Stimulated activated CD8-positive, alpha-beta memory T cell treated with anti-CD3 and anti-CD28 coated beads, Interleukin-4, amount 100 ng/mL, for 48 hours (primary cell): ENCODE measurements at regions not wholly inside any gene's neighbourhood (a gene's known extent, or its start where the extent isn't known, plus 50 kb on each side); places are given as distances from the start of the nearest gene placed in this dataset.

Source experiments
- DNase-seq: peaks from one replicate; pipeline ENCODE4 v3.0.0-alpha.2; 2020

DNA sequence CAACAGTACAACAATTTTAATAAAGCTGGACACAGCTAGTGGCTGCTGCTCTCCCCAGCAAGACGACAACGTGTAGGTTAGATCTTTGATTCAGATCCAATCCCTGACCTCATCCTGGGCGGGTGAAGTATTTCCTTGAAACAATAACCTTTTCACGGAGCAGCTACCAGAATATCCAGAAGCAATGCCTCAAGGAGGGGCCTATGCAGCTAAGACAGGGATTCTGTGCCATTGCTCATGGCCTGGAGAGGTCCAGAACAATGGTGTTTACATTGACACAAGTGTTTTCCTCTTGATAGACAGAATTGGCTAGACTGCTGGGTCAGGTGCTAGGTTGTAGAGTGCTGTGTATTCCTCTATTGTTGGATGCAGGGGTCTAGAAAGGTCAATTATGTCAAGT is 520.1 kb downstream of the BCL11A start:
- no peak for DNase-seq

DNA sequence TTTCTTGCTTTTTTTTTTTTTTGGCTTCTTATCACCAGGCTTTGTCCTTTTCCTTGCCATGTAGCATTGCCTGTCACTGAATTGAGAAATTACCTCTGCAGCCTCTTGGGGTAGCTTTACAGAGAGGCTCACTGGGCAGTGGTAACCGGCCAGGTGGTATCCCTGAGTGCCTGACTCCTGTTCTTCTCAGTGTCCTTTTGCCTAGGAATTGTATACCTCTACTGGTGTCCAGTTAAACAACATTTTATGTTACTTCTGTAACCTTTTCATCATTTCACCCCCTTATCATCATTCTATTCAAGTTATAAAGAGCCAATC is 523.9 kb downstream of the BCL11A start:
- DNase-seq, result no peak

GRCh38 chr2:60028849-60029565 is 524.4 kb downstream of the BCL11A start:
- no peak for DNase-seq

DNA sequence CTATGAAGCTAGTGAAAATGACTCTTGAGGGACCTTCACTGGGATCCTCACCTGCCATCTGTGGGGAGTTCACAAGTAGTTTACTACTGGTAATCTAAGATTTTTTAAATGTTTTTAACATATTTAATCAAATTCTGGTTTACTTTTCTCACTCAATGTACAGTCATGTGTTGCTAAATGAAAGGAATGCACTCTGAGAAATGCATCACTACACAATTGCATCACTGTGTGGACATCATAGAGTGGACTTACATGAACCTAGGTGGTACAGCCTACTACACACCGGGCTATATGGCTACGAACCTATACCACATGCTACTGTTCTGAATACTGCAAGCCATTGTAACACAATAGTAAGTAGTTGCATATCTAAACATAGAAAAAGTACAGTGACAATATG is 528.0 kb downstream of the BCL11A start:
- DNase-seq, result no peak

DNA sequence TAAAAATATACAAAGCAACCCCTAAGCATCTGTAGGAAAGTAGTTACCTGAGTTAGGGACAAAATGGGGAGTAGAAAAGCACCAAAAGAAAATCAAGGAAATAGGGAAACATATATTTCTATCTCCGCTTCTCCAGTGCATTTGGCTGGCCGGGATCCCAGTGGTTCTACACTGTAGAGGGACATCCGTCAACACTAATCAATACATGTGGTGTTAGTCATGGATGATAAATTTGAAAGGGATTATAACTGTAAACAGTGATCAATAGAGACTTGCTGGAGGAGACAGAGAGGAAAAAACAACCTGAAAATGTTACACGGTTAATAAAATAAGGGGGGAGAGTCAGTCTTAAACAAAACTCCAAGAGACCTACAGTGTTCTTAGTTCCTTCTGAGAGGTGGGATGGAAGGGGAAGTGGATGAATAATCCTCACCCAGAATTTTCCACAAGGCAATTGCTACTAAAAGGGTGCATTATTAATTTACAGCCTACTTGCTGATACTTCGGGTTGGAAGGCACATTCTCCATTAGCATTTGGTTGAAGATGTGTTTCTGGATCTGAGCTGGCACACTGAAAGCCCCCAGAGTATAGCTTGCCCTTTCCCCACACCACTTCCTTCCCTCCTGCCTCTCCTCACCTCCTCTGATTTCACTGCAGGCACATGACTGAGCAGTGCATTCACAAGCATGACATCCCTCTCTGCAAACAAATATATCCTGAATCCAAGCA is 530.0 kb downstream of the BCL11A start:
- DNase-seq, result no peak

- no peak for DNase-seq
These were observed 545.8 kb downstream of the BCL11A start for GRCh38 chr2:60007671-60008070.

DNA sequence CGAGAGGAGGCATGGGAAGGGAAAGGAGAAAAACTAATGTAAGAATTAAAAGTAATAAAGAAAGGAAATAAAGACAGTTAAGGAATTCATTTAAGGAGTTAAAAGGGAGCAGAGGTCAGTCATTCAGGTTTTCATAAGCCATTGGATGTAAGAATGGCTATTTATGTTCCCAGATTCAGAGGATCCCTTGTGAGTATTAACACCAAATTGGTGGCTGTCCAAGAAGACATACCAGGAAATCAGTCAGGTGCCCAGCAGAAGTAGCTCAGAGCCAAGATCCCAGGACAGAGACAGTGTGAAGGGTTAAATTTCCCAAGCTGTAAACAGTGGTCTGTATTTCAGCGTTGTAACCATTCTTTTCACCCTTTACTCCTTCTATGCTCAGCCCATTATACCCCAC is 550.4 kb downstream of the BCL11A start:
- DNase-seq, result no peak

GRCh38 chr2:60002183-60002867 is 551.1 kb downstream of the BCL11A start:
- no peak for DNase-seq

- DNase-seq, result no peak
These were observed 552.8 kb downstream of the BCL11A start for GRCh38 chr2:60000686-60001085.

DNA sequence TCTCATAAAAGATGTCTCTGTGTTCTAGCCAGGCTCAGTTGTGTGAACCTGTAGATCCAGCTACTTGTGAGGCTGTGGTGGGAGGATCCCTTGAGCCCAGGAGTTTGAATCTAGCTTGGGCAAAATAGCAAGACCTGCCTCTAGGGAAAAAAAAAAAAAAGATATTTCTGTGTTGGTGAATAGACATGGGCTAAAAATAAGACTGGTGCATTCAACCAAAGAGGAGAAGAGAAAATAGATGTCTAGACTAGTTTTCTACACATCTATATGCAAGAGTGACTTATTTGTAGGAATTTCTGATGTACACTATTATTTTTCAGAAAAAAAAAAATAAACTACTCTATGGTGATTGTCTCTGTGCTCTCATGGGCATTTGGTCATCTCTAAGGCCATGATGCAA is 555.1 kb downstream of the BCL11A start:
- no peak for DNase-seq

DNA sequence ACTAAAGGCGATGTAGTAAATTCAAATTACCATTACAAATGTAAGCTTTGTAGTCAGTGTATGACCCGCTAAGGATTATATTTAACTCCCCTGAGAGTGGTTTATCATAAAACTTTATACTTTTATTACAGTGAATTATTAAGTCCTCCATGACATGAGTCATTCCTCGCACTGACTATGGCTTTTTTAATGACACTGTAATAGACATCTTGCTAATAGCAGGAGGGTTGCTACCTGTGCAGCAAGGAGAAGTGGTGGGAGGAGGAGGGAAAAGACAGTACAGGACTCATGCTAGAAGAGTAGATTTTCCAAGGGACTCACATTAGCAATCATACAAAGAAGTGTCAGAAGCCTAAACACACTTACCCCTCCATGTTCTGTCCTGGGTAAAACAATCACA is 556.1 kb downstream of the BCL11A start:
- DNase-seq, result no peak

DNA sequence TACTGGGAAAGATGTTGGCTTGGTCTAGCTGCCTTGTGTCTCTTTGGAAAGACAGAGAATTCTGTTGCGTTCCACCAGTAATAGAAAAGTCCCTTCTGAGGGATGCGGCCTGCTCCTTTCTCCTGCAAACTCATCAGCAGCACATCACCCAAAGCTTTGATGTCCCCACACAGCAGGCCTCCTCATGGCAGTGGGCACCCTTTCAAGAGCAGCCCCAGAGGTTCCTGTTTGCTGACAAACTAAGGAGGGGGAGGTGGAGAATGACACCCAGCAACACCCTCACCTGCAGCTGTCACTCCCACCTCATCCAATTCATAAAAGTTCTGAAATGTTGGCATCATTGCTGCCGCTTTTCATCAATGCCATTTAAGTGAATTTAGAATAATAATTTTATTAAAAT is 556.6 kb downstream of the BCL11A start:
- DNase-seq, result no peak

GRCh38 chr2:59993726-59994125 is 559.7 kb downstream of the BCL11A start:
- no peak for DNase-seq

- no peak for DNase-seq
These were observed 565.1 kb downstream of the BCL11A start for GRCh38 chr2:59988341-59988740.

DNA sequence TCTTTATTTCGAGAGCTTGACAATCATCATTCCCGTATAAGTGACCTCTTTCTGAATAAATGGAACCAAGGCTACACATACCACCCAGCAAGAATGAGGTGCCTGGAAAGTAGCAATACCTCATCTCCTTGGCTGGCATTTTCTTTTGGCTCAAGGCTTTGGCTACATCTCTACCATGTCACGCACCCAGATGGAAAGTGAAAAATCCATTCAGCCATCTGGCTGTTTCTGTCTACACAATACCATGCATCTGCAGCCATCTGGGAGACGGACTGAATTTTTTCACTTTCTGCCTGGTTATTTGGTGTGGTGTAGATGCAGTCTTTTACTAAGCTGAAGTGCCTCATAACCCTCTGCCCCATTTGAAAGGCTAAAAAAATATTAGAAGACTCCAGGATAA is 566.9 kb downstream of the BCL11A start:
- DNase-seq, result no peak

DNA sequence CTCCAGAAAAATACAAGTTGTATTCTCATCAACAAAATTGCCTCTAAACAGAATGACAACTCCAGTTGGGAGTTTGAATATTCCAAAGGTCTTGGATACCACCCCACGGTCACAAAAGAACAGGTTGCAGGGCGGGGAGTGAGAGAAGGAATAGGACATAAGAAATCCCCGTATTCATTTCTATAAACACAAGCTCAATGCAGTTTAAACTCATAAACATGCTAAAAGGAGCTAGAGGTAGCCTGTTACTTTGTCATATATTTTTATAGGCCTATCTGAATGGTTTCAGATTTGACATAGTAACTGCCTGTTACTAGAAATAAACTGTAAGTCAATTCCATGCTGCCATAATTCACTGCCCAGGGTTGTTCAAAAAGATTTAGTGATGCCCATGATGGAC is 567.5 kb downstream of the BCL11A start:
- no peak for DNase-seq

DNA sequence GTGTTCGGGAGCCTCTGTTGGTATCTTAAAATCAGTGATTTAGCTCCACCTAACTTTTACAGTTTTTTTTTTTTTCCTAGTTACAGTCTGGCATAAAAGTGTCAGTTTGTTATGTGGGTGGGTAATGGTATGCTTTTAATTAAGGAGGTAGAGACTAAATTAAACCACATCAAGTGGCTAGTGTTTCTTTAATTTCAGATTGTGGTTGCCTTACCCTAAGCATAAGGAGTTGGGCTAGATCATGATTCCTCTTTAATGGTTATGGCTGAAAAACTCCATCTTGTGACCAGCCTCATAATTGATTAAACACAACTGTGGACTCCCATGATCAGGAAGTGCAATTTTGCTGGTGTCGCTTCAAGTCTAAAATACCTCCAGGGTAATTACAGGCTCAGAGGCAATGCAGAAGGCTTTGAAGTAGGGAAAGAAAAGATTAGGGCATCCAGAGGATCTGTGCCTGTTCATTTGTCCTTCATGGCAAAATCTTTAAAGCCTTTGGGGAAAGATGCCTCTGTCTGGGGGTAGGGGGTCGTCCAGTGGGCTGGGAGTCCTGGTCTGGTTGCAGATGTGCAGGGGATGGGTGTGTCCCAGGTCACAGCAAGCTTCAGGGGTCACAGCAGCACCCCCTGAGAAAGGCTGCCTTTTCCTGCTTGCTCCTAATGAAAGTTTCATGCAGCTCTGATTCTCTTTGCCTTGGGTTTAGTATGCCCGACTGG is 579.2 kb downstream of the BCL11A start:
- DNase-seq, result no peak

DNA sequence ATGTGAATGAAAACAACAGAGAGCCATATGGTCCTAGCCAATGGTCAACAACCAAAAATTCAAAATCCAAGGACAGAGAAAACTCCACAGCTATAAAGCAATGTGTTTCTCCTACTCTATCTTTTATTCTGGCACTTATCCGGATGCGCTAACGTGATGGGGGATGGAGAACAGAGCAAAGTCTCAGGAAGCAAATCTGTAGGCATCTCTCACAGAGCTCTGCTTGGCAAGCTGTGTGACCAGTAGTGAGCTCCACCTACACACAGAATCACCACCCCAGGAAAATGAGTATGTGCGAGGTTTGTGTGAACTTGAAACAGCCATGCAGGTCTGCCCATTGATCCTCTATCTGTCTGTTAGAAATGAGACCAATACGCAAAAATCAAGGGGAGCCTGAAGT is 584.3 kb downstream of the BCL11A start:
- DNase-seq, result no peak

- DNase-seq, result no peak
These were observed 585.0 kb downstream of the BCL11A start for GRCh38 chr2:59968441-59968840.

GRCh38 chr2:59967691-59968090 is 585.8 kb downstream of the BCL11A start:
- no peak for DNase-seq

DNA sequence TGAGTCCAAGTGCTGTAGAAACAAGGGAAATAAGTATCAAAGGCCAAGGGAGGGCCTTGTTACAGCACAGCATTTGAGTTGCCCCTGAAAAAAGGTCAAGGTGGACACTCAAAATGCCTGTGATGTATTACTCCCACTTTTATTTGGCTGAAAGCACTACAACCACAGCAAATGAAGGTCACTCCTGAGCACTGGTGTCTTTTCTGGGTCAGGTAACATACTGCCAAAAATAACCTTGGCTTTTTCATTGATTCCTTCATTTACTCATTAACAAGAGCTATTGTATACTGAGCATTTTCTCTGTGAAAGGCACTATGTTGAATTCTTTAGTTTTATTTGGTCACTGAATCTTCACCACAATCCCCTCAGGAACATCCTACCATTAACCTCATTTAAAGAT is 590.3 kb downstream of the BCL11A start:
- no peak for DNase-seq

DNA sequence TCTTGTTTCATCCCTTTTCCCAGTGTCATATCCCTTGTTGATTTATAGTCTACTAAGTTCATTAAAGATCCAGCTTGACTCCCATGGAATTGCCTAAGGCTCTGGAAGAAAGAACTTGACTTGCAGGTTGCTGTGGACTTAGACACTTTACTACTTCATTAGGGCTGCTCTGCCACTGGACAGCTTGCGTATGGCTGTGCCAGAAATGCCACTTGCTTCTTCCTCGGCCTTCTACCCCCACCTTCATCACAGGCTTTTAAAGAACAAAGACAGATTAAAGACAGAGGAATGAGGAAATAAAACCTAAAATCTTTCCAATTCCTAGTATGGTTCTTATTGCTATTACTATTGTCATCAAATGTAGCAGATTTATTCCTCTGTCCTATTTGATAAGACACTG is 591.7 kb downstream of the BCL11A start:
- DNase-seq, result no peak

DNA sequence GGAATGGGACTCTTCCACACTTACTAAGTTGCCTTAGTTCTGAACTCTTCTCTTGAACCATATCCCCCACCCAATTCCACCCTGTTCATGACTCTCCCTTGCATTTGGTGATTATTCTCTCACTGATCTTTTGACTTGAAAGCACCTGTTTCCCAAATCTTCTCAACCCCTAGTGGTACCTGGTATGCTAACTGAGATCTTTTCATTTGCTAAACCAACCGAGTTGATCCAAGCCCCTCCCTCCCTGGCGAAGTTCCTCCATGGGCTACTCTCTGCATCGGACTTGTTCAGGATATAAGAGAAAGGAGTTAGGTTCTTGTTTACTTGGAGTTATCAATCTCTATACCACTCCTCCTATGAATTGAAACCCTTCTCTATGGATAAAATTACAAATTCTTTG is 593.5 kb downstream of the BCL11A start:
- DNase-seq, result no peak

DNA sequence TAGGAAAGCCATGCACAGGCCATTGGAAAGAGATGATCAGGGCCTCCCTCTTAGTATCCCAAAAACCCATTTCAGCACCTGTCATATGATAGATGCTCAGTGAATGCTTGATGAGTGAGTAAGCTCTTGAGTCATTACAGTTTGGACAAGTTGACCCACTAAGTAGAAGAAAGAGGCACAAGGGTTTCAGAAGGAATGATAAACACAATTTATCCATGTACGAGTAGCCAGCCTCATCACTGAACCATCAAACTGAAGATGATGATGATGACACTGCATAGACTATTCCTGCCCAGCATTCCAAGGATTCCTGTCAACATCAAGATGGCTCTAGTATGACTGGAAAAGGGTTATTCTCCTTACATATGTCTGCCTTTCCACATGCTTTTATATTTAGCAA is 596.0 kb downstream of the BCL11A start:
- DNase-seq, result no peak
